Skin of body (tissue), 1 donor: ENCODE measurements at regions not wholly inside any gene's neighbourhood (a gene's known extent, or its start where the extent isn't known, plus 50 kb on each side); places are given as distances from the start of the nearest gene placed in this dataset.
"Not testable (repeated sequence)": the region's sequence is repeated elsewhere in the genome, so short reads cannot be mapped to it uniquely, and the experiment has no call there.

Experiments used
- DNase-seq: peaks from one replicate; lab custom pipeline; 2025; lab: John Stamatoyannopoulos, UW

- DNase-seq, result no peak
These were observed 504.5 kb downstream of the IRS1 start for GRCh38 chr2:226295123-226295522.

GRCh38 chr2:226291281-226291680 lies 508.3 kb downstream of the IRS1 start:
- DNase-seq, result not testable (repeated sequence)

DNA sequence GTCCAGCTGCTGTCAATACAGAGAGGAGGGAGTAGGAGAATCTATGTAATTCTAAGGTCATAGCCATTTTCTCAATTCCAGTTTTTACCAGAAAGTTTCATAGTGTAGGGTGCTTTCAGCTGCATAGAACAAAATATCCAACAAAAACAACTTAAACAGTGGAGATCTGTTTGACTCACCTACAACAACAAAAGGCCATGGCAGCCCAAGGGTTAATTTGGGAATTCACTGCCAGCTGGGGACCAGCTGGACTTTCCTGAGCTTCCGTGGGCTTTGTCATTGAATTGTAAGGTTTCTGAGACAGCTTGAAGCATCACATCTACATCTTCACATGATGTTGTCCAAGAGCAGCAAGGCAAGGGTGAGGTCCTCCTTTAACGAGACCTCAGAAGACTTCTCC lies 512.7 kb downstream of the IRS1 start:
- no peak for DNase-seq

DNA sequence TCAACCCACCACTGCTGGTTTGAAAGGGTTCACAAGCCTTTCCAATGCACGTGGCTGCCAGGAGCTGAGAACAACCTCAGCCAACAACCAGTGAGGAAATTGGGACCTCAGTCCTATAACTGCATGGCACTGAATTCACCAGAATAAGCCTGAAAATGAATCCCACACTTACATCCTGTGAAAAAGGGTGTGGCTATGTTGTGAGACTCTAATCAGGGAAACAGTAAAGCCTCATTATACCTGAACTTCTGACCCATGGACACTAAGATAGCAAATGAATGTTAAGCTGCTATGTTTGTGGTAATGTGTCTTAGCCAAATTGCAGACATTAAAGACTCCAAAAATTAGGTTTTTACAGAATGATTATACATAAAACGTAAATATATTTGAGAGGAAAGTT lies 515.8 kb downstream of the IRS1 start:
- DNase-seq, result no peak

DNA sequence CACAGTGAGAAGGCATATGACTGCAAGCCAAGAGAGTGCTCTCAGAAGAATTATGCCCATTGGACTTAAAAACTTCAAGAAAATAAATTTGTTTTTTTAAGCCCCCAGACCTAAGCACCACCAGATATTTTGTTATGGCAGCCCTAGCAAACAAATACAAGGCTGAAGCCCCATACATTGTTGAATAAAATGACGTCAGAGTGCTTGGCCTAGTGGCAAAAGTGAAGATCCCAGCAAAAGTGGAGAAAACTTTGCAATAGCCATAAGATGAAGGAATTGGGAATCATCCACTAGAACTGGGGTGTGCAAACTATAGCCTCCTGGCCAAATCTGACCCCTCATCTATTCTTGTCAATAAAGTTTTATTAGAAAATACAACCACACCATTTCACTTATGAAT lies 517.5 kb downstream of the IRS1 start:
- no peak for DNase-seq

GRCh38 chr2:226280136-226280535 lies 519.5 kb downstream of the IRS1 start:
- not testable (repeated sequence) for DNase-seq

DNA sequence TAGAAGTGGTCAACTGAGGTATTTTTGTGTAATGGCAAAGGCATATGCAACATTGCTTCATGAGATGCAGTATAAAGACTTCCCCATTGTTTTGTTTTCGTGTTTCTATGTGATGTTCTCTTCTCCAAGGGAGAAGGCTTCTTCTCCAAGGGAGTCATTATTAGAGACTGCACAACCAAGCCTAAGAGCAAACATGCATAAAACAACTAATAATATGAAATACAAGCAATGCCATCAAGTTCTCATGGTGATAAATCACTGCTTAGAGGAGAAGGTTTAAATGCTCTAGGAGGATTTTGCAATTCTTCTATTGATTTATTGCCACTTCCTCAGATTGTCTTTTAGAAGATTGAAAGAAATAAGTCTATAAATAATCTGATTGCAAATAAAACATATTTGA lies 524.4 kb downstream of the IRS1 start:
- DNase-seq, result no peak

DNA sequence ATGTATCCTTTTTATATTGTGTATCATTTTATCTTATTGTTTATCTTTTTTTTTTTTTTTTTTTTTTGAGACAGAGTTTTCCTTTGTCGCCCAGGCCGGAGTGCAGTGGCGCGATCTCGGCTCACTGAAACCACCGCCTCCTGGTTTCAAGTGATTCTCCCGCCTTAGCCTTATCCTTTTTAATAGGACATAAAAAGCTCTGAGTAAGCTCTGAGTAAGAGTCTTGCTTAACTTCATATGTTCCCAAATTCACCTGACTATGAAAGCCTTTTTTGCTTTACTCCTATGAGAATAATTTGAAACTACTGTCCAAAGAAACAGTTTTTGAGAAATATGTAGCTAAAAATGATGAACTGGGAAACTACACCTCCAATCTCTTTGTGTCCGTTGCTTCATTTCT lies 525.5 kb downstream of the IRS1 start:
- no peak for DNase-seq

DNA sequence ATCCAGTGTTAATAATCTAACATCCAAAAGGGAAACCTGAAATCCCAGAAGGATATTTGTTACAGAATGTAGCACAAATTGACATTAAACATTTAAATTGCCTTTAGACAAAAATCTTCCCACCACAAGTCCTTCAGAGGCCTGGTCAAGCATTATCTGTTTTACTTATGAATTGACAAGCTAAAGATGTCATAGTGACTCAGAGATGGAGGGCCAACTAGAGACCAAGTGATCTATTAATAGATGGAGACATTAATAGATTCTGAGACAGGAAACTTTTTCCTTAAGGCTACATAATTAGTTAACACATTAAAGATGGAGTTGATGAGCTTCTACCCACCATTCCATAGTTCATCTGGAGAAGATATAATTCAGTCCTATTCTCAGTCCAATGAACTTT lies 526.2 kb downstream of the IRS1 start:
- no peak for DNase-seq

DNA sequence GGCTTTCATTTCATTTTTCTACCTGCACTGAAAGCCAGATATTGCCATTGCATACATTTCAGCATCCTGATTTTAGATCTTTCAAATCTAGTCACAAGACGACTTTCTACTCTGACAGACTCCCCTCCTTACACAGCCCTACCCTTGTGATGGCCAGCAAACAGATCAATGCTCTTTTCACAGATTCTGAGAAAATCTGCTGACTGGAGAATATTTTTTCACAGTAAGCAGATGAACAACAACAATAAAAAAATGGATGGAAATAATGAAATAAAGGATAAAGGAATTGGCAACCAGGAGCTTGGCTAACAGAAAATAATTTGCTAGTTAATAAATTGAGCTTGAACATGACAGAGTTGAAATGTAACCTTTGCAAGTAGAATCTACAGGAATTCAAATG lies 527.2 kb downstream of the IRS1 start:
- no peak for DNase-seq

DNA sequence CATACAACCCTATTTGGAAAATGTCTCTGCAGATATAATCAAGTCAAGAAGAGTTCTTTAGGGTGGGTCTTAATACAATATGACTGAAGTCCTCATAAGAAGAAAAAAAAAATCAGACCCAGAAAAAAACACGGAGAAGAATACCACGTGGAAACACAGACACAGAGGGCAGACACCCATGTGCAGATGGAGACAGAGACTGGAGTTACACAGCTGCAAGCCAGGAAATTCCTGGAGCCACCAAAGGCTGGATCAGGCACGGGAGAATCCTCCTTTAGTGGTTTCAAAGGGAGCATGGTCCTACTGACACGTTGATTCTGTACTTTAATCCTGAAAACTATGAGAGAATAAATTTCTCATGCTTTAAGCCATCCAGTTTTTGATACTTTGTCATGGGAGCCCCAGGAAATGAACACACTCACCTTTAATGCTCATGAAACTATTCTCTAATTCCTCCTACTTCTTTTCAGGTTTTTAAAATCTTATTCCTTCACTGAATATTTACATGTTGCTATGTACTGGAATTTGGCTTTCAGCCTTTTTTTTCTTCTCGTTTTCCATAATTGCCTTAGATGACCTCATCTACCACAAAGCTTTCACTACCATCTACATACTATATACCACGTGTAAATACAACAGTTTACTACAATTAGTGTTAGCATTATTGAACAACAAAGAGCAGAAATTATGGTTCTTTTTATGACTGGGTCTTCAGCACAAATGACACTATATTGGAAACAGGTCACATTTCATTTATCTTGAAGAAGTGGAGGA lies 529.1 kb downstream of the IRS1 start:
- no peak for DNase-seq

- no peak for DNase-seq
These were observed 531.9 kb downstream of the IRS1 start for GRCh38 chr2:226267516-226268289.

DNA sequence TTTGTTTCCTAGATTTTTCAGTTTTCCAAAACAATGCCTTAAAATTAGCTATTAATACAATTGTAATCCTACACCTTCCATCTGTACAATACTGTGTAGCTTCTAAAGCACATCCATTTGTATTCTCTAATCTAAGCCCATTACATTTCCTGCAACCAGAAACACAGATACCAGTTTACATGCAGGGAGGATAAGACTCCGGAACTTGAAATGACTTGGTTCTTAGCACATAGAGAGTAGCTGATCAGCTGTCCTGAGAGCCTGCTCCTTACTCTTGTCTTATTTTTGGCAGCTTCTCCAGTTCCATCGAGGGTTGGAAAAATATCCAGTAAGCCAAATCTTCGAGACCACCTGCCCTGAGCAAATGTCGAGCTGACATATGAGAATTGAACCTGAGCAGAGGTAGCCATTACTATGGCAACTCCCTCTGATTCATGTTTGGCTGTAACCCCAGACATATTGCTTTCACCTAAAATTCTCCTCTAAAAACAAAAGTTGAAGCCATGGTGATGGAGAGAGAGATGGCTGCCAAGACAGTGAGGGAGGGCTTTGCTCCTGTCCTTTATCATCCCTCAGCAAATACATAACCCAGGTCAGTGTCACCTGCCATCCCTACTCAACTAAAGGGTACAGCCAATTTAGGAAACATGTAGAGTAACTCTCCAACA lies 542.8 kb downstream of the IRS1 start:
- no peak for DNase-seq

DNA sequence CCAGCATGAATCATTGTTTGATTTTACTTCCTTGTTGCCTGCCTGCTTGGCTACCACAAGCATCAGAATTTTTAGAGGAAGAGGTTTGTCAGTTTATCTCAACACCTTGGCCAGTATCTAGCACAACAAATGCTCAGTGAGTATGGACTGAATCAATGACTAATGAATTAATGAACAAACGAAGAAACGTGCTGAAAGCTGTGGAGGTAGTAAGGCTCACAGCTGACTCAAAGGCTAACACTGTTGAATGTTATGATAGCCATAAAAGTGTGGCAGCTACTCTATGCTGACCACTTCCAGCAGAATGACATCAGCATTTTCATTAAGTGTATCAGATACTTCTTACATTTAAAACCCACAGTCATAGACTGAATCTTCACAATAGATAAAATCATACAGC lies 543.4 kb downstream of the IRS1 start:
- no peak for DNase-seq

DNA sequence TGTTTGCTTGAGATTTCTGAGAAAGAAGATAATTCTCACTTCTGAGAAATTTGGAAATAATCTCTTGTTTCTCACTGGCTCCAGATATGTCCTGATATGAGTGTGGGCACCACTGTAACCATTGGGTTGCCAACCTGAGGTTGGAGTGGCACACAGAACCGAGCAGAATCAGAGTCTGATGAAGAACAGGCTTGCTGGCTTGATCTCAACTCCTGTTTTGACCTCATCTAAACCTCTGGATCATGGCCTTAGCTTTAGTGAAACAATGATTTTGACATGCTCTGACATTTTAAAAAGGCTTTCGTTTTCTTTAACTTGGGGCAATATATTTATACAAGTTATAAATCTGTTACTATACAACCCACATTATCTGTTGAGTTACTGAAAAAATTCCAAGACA lies 548.0 kb downstream of the IRS1 start:
- no peak for DNase-seq

GRCh38 chr2:226247289-226248275 lies 552.0 kb downstream of the IRS1 start:
- DNase-seq, result no peak

DNA sequence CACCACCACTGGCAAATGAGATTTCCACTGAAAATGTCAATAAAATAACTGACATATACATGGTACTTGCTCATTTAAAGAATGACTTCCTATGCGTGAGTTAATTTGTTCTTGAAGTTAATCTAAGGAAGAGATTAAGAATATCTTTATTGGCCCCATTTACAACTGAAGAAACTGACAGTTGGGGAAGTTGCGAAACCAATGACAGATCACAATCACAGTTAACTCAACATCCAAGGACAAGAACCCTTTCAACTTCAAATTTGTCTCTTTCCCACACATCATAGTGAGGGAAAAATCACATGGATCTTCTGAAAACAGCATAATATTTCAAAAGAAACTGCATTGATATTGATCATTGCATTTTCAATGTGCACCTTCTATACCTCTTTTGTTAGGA lies 565.4 kb downstream of the IRS1 start:
- no peak for DNase-seq

DNA sequence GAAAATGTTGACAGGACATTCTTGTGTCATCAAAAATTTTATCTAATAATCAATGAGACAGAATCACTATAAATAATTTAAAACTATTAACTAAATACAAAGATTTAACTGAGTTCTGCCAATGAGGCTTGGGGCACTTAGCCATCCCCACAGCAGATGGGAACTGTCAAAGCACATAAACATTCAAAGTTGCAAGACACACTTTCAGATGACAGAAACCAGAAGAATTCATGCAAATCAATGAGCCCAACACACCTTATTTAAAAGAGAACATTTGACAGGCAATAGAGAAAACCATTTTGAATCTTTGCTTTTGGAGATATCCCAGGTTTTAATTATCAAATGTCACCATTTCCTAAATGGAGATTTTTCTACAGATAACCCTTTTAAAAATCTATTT lies 566.2 kb downstream of the IRS1 start:
- DNase-seq, result no peak

DNA sequence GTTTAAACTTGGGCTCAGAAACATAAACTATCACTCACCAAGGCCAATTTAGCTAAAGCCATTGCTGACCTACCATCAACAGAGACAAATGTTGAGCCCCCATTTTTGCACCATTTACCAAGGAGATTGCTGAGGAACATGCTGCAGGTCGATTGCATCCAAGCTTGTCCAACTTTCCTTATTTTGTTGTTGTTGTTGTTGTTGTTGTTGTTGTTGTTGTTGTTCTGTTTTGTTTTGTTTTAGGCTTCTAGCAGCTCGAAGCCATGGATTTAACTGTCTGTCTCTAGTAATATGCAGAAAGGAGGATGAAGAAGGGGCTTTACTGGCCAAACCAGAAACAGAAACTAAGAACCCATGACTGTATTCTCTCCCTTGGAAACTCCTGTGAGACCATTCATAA lies 571.5 kb downstream of the IRS1 start:
- DNase-seq, result no peak

DNA sequence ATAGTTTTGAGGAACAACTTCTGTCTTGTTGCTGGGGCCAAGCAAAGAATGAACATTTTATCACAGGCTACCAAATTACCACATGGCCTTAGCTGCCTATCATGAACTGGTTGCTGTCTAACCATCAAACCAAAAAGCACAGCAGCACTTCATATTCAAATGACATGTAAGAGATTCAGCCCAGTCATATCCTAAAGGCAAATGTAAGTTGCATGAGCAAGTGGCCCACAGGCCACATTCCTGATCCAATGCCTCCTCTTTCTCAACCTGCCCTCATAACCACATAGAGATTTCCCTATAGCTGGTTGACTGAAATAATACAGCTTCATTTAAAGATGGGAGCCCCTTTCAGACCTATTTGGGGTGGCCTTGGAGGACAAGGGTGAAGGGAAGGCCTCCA lies 572.3 kb downstream of the IRS1 start:
- no peak for DNase-seq

- DNase-seq, result no peak
These were observed 575.9 kb downstream of the IRS1 start for GRCh38 chr2:226223704-226224103.
